NT2/D1 (cell line): ENCODE measurements at regions not wholly inside any gene's neighbourhood (a gene's known extent, or its start where the extent isn't known, plus 50 kb on each side); places are given as distances from the start of the nearest gene placed in this dataset.

Source experiments
- SUZ12 ChIP-seq: IDR thresholded peaks from 2 replicates; pipeline ENCODE4 v1.6.1; 2011; ENCODE audit not compliant: insufficient read length, insufficient read depth; ENCODE audit errors: extremely low read depth
- YY1 ChIP-seq: IDR thresholded peaks from 2 replicates; pipeline ENCODE4 v1.6.1; 2011; ENCODE audit not compliant: insufficient read length, insufficient read depth
- ZNF274 ChIP-seq: IDR thresholded peaks from 2 replicates; pipeline ENCODE4 v1.6.1; 2011; ENCODE audit warnings: mild to moderate bottlenecking, low read depth, low read length

- TF ChIP-seq SUZ12 (no peak), YY1 (no peak), ZNF274 (no peak)
Measured at GRCh38 chr3:55269096-55269495, 218.0 kb downstream of the WNT5A start.
